GM12878 (cell line): ENCODE measurements at regions not wholly inside any gene's neighbourhood (a gene's known extent, or its start where the extent isn't known, plus 50 kb on each side); places are given as distances from the start of the nearest gene placed in this dataset.

Experiments used
- ATAC-seq: fragments of 200-7000 bp; cut with Tn5 transposase; 3 replicates; pipeline ENCODE4 v1.9.1; 2020; ENCODE audit warnings: mild to moderate bottlenecking, moderate library complexity
- BruUV-seq: library from RNA; stranded (reverse); fragments of 400-500 nt; replicated peaks from 2 replicates; lab custom pipeline; 2021; lab: Mats Ljungman, UMichigan
- CTCF ChIA-PET: fragments of 300-600 bp; sonication (Branson Sonifier 250); formaldehyde crosslinking; extraction: SDS; loops from one replicate; lab custom pipeline; 2021; ENCODE audit warnings: inconsistent platforms; lab: Yijun Ruan, JAX
- POLR2A ChIA-PET: fragments of 350-600 bp; formaldehyde crosslinking; extraction: SDS; loops from one replicate; lab custom pipeline; 2021; ENCODE audit warnings: inconsistent platforms; lab: Charles Lee
- RAD21 ChIA-PET: fragments of 300-600 bp; sonication (Branson Sonifier 250); formaldehyde crosslinking; loops from one replicate; lab custom pipeline; 2023; ENCODE audit warnings: antibody characterized with exemption; ENCODE audit not compliant: unreplicated experiment; lab: Charles Lee
- SMC1A ChIA-PET: fragments of 300-600 bp; sonication (Branson Sonifier 250); formaldehyde crosslinking; loops from one replicate; lab custom pipeline; 2023; ENCODE audit not compliant: unreplicated experiment, uncharacterized antibody; lab: Charles Lee
- DNase-seq: peaks from one replicate; pipeline ENCODE4 v3.0.0-alpha.2; 2011; ENCODE audit warnings: low read depth, low spot score
- FAIRE-seq: peaks from 3 replicates; lab custom pipeline; 2011; peaks lifted over from hg19 to GRCh38; lab: Jason Lieb, UNC
- H2AFZ ChIP-seq: 2 replicates; pipeline ENCODE4 v1.6.0; 2011; ENCODE audit warnings: low read depth, low read length, control low read depth; ENCODE audit not compliant: control insufficient read depth
- H3K27ac ChIP-seq: 2 replicates; pipeline ENCODE4 v1.5.1; 2011; ENCODE audit warnings: control low read depth; ENCODE audit not compliant: control insufficient read depth, insufficient read depth
- H3K27me3 ChIP-seq, 2 experiments: replicated peaks in 1 of 2; 2 replicates each; pipeline versions ENCODE4 v1.6.0 to v1.6.1; 2011; ENCODE audit warnings: low read length in 1 of 2; ENCODE audit not compliant: control insufficient read depth in 2 of 2, insufficient read depth in 2 of 2
- H3K36me3 ChIP-seq, 2 experiments: 2 replicates each; pipeline ENCODE4 v1.5.1; 2011; ENCODE audit warnings: low read length in 1 of 2; ENCODE audit not compliant: control insufficient read depth in 2 of 2, insufficient read depth in 2 of 2
- H3K4me1 ChIP-seq: 2 replicates; pipeline ENCODE4 v1.6.1; 2011; ENCODE audit warnings: mild to moderate bottlenecking, low read length, moderate library complexity, mixed read lengths; ENCODE audit not compliant: control insufficient read depth, insufficient read depth
- H3K4me2 ChIP-seq: 2 replicates; pipeline ENCODE4 v1.6.0; 2011; ENCODE audit warnings: control low read depth; ENCODE audit not compliant: control insufficient read depth, insufficient read depth
- H3K4me3 ChIP-seq: fragments of 200-600 bp; sonication (generic); 2 replicates; pipeline ENCODE4 v1.5.1; 2016
- H3K79me2 ChIP-seq: 2 replicates; pipeline ENCODE4 v1.6.0; 2011; ENCODE audit warnings: low read length; ENCODE audit not compliant: control insufficient read depth, insufficient read depth
- H3K9ac ChIP-seq: 2 replicates; pipeline ENCODE4 v1.8.0; 2011; ENCODE audit warnings: low read length, control low read depth, mixed read lengths; ENCODE audit not compliant: control insufficient read depth, insufficient read depth
- H3K9me3 ChIP-seq: replicated peaks from 3 replicates; pipeline ENCODE4 v1.5.1; 2011; ENCODE audit warnings: mild to moderate bottlenecking, low read length; ENCODE audit not compliant: control insufficient read depth, insufficient read depth
- H4K20me1 ChIP-seq: 2 replicates; pipeline ENCODE4 v1.6.0; 2011; ENCODE audit not compliant: control insufficient read depth, insufficient read depth
- BACH1 ChIP-seq: fragments of 450-650 bp; IDR thresholded peaks from 2 replicates; pipeline ENCODE4 v1.6.1; 2017; ENCODE audit warnings: mild to moderate bottlenecking, borderline replicate concordance
- BRCA1 ChIP-seq: IDR thresholded peaks from 2 replicates; pipeline ENCODE4 v1.6.1; 2011; ENCODE audit warnings: low read depth, low read length, improper control_type of control experiment
- MEF2A ChIP-seq: IDR thresholded peaks from 2 replicates; pipeline ENCODE4 v1.6.1; 2011; ENCODE audit warnings: low read depth, mild to moderate bottlenecking, low read length, moderate library complexity; ENCODE audit not compliant: insufficient read depth
- MEF2B ChIP-seq: fragments of 450-650 bp; IDR thresholded peaks from 2 replicates; pipeline ENCODE4 v1.6.1; 2018; ENCODE audit warnings: mild to moderate bottlenecking, moderate library complexity; ENCODE audit not compliant: partially characterized antibody, poor library complexity, severe bottlenecking
- MYB ChIP-seq: fragments of 150-350 bp; IDR thresholded peaks from 2 replicates; pipeline ENCODE4 v1.6.1; 2014; ENCODE audit warnings: mild to moderate bottlenecking, low read depth, low read length, borderline replicate concordance
- POLR2AphosphoS5 ChIP-seq: IDR thresholded peaks from 2 replicates; pipeline ENCODE4 v1.6.1; 2011; ENCODE audit warnings: mild to moderate bottlenecking, low read length, inconsistent platforms
- SIX5 ChIP-seq: IDR thresholded peaks from 2 replicates; pipeline ENCODE4 v1.6.1; 2011; ENCODE audit warnings: mild to moderate bottlenecking, low read depth, low read length, moderate library complexity; ENCODE audit not compliant: severe bottlenecking
- SMAD1 ChIP-seq: fragments of 450-650 bp; IDR thresholded peaks from 2 replicates; pipeline ENCODE4 v1.6.1; 2018; ENCODE audit warnings: mild to moderate bottlenecking, low read depth; ENCODE audit not compliant: partially characterized antibody
- ZNF274 ChIP-seq: IDR thresholded peaks from one replicate; pipeline ENCODE4 v1.8.0; 2011; ENCODE audit not compliant: insufficient read length, insufficient read depth
- WGBS: methylation state at CpG from one replicate; pipeline ENCODE4 v1.1.6; 2016; ENCODE audit warnings: low lambda C conversion rate; ENCODE audit not compliant: insufficient replicate concordance, insufficient coverage; ENCODE audit errors: missing lambda C conversion rate; 5-methylcytosine and 5-hydroxymethylcytosine counted together
- in situ Hi-C: fragments of 300-500 bp; cut with MboI; formaldehyde crosslinking; loops from 9 replicates; pipeline ENCODE4 v1.14.3; 2018; ENCODE audit warnings: mixed read lengths
- intact Hi-C: fragments of 100-400 bp; cut with micrococcal nuclease; formaldehyde crosslinking; loops from one replicate; pipeline ENCODE4 v1.14.2; 2022; ENCODE audit not compliant: unreplicated experiment
- TF ChIP-seq, protein P1 (sequence below): fragments of 450-650 bp; IDR thresholded peaks from 2 replicates; pipeline ENCODE4 v1.6.1; 2017; ENCODE audit warnings: mild to moderate bottlenecking, moderate library complexity
- TF ChIP-seq, protein P2 (sequence below): fragments of 450-650 bp; IDR thresholded peaks from 2 replicates; pipeline ENCODE4 v1.6.1; 2018; ENCODE audit warnings: borderline replicate concordance, mild to moderate bottlenecking; ENCODE audit not compliant: partially characterized antibody
- TF ChIP-seq, protein P3 (sequence below): fragments of 450-650 bp; formaldehyde crosslinking; IDR thresholded peaks from 2 replicates; pipeline ENCODE4 v1.5.0; 2022; ENCODE audit warnings: mild to moderate bottlenecking, missing genetic modification characterization

DNA sequence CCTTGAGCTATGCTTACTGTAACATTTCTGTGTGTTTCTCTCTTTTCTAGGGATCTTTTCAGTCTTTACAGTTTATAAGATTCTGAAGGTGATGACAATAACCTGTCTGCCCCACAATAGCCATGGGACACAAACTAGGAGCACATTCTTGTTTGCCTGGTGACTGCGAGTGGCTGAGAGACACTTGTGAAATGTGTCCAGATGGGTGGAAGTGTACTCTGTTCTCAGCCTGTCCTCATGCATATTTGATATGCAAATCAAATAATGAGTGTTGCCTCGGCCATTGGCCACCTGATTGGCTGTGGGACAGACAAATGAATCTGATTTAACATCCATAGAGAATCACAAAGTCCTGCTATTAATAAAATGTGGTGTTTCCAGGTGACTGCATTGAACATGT lies 246.2 kb downstream of the HNMT start:
- intact Hi-C loops = no loop called here
- H3K36me3 ChIP-seq = no peaks in the 10 kb centered on the region
- no peaks in the 10 kb centered on the region for H3K79me2 ChIP-seq
- in situ Hi-C loops = no loop called here
- H3K4me2 ChIP-seq = no peak overlapping the region
- no peaks in the 10 kb centered on the region for H3K9me3 ChIP-seq
- ATAC-seq (no peak), DNase-seq (no peak), FAIRE-seq (no peak)
- POLR2A ChIA-PET = no interaction called here
- RAD21 ChIA-PET = no interaction called here
- SMC1A ChIA-PET = no interaction called here
- H3K9ac ChIP-seq = no peak overlapping the region
- no peaks in the 10 kb centered on the region for H4K20me1 ChIP-seq
- CTCF ChIA-PET = interaction anchor here (1.2 to 1.5 kb wide), 2 partner anchors 9 to 18 kb away, joined by 3 read pairs; no protein-coding TSS in a partner anchor
- BruUV-seq = no TSS peak
- H2AFZ ChIP-seq = no peak overlapping the region
- H3K4me1 ChIP-seq = no peaks in the 10 kb centered on the region
- WGBS = 50% methylated on average over 2 of the region's 2 CpGs
- H3K27ac ChIP-seq = no peak overlapping the region
- no peaks in the 10 kb centered on the region for H3K27me3 ChIP-seq
- H3K4me3 ChIP-seq = no peak overlapping the region
- TF ChIP-seq MEF2A = no peak
- no peak for TF ChIP-seq BACH1
- no peak for TF ChIP-seq SIX5
- TF ChIP-seq, protein P1, sequence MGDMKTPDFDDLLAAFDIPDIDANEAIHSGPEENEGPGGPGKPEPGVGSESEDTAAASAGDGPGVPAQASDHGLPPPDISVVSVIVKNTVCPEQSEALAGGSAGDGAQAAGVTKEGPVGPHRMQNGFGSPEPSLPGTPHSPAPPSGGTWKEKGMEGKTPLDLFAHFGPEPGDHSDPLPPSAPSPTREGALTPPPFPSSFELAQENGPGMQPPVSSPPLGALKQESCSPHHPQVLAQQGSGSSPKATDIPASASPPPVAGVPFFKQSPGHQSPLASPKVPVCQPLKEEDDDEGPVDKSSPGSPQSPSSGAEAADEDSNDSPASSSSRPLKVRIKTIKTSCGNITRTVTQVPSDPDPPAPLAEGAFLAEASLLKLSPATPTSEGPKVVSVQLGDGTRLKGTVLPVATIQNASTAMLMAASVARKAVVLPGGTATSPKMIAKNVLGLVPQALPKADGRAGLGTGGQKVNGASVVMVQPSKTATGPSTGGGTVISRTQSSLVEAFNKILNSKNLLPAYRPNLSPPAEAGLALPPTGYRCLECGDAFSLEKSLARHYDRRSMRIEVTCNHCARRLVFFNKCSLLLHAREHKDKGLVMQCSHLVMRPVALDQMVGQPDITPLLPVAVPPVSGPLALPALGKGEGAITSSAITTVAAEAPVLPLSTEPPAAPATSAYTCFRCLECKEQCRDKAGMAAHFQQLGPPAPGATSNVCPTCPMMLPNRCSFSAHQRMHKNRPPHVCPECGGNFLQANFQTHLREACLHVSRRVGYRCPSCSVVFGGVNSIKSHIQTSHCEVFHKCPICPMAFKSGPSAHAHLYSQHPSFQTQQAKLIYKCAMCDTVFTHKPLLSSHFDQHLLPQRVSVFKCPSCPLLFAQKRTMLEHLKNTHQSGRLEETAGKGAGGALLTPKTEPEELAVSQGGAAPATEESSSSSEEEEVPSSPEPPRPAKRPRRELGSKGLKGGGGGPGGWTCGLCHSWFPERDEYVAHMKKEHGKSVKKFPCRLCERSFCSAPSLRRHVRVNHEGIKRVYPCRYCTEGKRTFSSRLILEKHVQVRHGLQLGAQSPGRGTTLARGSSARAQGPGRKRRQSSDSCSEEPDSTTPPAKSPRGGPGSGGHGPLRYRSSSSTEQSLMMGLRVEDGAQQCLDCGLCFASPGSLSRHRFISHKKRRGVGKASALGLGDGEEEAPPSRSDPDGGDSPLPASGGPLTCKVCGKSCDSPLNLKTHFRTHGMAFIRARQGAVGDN = no peak
- no peak for TF ChIP-seq MYB
- TF ChIP-seq MEF2B = no peak
- no peak for TF ChIP-seq BRCA1
- TF ChIP-seq SMAD1 = no peak
- TF ChIP-seq POLR2AphosphoS5 = no peak
- TF ChIP-seq, protein P2, sequence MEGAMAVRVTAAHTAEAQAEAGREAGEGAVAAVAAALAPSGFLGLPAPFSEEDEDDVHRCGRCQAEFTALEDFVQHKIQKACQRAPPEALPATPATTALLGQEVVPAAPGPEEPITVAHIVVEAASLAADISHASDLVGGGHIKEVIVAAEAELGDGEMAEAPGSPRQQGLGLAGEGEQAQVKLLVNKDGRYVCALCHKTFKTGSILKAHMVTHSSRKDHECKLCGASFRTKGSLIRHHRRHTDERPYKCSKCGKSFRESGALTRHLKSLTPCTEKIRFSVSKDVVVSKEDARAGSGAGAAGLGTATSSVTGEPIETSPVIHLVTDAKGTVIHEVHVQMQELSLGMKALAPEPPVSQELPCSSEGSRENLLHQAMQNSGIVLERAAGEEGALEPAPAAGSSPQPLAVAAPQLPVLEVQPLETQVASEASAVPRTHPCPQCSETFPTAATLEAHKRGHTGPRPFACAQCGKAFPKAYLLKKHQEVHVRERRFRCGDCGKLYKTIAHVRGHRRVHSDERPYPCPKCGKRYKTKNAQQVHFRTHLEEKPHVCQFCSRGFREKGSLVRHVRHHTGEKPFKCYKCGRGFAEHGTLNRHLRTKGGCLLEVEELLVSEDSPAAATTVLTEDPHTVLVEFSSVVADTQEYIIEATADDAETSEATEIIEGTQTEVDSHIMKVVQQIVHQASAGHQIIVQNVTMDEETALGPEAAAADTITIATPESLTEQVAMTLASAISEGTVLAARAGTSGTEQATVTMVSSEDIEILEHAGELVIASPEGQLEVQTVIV = no peak
- no peak for TF ChIP-seq ZNF274
- TF ChIP-seq, protein P3, sequence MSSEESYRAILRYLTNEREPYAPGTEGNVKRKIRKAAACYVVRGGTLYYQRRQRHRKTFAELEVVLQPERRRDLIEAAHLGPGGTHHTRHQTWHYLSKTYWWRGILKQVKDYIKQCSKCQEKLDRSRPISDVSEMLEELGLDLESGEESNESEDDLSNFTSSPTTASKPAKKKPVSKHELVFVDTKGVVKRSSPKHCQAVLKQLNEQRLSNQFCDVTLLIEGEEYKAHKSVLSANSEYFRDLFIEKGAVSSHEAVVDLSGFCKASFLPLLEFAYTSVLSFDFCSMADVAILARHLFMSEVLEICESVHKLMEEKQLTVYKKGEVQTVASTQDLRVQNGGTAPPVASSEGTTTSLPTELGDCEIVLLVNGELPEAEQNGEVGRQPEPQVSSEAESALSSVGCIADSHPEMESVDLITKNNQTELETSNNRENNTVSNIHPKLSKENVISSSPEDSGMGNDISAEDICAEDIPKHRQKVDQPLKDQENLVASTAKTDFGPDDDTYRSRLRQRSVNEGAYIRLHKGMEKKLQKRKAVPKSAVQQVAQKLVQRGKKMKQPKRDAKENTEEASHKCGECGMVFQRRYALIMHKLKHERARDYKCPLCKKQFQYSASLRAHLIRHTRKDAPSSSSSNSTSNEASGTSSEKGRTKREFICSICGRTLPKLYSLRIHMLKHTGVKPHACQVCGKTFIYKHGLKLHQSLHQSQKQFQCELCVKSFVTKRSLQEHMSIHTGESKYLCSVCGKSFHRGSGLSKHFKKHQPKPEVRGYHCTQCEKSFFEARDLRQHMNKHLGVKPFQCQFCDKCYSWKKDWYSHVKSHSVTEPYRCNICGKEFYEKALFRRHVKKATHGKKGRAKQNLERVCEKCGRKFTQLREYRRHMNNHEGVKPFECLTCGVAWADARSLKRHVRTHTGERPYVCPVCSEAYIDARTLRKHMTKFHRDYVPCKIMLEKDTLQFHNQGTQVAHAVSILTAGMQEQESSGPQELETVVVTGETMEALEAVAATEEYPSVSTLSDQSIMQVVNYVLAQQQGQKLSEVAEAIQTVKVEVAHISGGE (CRISPR knock-in tag) = no peak
